ENCODE measurements at regions not wholly inside any gene's neighbourhood (a gene's known extent, or its start where the extent isn't known, plus 50 kb on each side); places are given as distances from the start of the nearest gene placed in this dataset.

- no peak for DNase-seq
Observed at GRCh38 chr1:62988867-62989266, 204.9 kb downstream of the ATG4C start.

DNA sequence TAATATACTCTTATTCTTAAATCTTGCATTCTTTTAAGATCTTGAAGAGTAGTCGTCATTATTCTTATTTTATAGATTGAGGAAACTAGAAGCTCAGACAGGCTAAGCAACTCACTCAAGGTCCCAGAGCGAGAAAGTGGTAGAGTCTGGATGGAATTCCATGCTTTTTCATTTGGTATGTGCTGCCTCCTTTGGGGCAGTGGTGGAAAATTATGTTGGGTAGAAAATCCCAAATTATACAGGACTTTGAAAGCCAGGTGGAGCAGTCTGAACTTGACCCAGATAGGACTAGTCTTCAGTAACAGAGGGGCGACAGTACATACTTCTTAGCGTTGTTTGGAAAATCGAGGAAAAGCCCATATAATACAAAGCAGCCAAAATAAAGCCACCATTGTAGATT, 205.6 kb downstream of the ATG4C start:
- no peak for DNase-seq

DNA sequence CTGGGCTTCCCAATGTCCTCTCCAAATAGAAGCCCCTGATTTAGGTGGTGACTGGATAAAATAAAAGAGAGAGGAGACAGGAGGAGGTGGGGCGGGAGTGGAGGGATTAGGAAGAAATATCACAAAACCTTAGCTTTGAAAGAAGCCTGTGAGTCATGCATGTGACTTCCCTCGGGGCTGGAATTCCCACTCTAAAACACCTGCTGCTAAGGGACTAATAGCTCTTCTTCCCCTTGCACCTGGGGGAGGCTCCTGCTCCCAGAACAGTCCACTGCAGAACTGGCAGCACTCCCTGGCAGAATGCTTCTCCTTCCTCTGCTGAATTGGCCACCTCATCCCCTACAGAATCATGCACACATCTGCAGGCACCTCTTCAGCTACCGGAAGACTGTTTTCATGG, 207.2 kb downstream of the ATG4C start:
- peak; percentile 75 for DNase-seq

DNA sequence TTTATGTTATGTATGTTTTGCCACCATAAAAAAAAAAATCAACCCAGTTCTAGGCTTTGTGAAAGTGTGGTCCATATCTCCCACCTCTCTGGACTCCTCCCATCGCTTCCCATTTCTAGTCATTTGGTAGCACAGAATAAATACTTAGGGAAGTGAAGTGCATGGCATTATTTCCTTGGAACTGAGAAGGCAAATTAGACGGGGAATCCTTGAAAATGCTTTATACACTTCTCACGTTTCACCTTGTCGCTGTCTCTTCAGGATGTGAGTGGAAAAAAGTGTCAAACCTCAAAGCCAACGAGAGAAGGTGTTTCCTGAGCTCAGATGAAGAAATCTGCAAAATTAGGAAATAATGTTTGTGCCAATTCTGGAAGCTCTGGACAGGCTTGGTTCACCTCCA, 209.9 kb downstream of the ATG4C start:
- DNase-seq, result no peak

GRCh38 chr1:62995173-62995572, 211.2 kb downstream of the ATG4C start:
- DNase-seq, result no peak

DNA sequence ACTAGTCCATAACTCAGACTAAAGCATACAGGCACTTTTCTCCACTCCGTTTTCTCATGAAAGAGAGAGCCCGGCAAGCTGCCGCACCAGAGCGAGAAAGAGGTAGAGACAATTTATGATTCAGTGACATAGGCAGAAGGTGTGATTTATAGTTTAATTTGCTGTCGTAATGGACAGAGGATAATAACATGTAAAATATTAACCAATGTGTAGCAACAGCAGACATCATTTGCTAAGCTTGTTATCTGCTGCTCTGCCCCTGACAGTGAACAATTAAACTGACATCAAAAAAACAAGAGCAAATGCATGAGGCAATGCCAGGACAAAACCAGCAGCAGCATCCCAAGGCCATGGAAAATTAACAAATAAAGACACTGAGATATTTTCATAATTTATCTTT, 214.0 kb downstream of the ATG4C start:
- DNase-seq, result no peak

- DNase-seq, result no peak
Observed at GRCh38 chr1:62998845-62999649, 215.1 kb downstream of the ATG4C start.

DNA sequence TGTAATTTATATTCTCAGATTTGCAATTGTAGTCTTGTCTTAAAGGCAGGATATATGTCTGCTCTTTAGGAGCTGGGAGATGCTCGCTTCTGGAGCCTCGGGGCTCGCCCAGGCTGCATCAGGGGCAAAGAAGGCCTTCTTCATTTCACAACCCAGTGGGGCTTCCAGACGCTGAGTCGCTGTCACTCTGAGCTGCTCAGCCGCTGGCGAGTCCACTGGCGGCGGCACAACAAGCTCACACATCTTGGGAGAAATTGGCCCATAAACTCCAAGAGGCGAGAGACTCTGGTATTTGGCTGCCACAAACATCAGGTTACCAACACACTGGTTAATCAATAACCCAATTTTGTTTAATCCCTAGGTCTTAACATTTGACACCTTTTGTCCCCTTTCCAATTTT, 216.6 kb downstream of the ATG4C start:
- DNase-seq, result peak; percentile 64

GRCh38 chr1:63004868-63005267, 220.9 kb downstream of the ATG4C start:
- DNase-seq, result no peak

DNA sequence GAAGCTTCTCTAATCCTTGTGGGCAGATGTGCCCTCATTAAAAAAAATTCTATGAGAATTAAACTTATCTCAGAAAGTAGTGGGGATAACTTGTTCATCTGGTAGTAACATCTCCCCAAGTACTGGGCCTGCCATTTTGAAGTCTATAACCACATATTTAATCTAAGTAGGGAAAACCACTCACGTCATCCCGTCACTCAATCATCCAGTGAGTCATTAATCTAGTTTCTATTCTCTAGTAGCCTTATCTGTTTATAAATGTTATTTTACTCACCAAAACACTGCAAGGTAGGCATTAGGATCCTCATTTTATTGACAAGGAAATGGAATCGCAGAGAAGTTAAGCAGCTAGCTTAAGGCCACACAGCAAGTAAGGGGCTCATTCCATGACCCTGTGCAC, 221.9 kb downstream of the ATG4C start:
- DNase-seq, result no peak

DNA sequence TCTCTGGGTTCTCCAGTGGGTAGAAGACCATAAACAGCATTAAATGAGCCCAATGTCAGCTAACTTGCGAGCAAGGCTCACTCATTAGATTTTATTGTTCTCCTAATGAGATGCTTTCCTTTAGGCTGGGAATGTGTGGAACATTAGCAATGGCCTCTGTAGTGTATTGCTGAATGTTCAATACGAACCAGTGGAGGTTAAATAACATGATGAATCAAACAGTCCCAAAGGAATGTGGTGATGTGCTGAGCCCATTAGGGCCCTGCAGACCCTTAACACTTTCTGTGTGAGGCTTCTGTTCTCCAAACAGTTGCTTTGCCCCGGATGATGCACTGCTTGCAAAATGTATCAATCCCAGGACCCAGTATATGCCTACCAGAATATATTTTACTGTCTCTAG, 225.5 kb downstream of the ATG4C start:
- DNase-seq, result no peak

DNA sequence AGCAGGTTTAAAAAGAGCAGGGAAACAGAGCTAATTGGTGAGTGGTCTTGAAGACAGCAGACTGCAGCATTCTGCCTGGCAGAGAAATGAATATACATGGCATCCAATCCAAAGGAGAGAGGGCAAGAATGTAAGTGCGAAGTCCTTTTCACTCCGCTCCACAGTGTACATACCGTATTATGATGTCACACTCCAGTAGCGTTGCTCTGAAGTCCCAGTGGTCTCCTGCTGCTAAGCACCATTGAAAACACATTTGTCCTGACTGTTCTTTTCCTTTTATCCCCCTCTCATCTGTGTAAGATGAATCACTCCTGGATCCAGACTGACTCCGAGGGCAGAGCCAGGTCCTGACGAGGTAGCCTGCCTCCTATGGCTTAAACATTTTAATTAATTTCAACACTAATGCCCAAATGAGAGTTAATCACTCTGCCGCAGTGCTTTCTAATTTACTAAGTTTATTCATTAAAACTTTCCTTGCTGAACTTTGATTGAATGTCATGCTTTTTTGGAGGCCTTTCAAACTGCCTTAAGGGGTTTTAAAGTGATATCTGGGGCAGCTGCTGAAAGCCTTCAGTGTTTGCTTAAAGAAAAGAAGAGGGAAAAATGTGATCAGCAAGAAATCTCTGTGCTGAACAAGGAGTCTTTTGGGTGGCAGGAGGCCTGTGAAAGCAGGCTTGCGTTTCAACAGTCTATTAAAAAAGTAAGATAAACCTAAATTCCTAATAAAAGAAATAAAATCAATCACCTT, 227.2 kb downstream of the ATG4C start:
- DNase-seq, result peak; percentile 63

GRCh38 chr1:63012339-63012738, 228.4 kb downstream of the ATG4C start:
- DNase-seq, result no peak

DNA sequence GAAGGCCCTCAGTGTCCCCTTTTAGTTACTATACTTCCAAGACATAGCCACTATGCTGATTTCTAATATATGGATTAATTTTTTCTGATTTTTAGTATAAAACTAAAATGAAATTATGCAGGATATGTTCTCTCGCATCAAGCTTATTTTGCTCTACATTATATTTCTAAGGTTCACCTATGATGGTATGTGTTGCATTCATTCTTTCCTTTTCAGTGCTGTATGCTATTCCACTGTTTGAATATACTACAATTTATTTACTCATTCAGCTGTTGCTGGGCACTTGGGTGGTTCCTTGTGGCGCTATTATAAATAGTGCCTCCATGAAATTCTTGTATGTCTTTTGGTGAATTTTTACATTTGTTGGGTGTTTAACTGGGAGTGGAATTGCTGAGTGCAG, 230.3 kb downstream of the ATG4C start:
- DNase-seq, result no peak

DNA sequence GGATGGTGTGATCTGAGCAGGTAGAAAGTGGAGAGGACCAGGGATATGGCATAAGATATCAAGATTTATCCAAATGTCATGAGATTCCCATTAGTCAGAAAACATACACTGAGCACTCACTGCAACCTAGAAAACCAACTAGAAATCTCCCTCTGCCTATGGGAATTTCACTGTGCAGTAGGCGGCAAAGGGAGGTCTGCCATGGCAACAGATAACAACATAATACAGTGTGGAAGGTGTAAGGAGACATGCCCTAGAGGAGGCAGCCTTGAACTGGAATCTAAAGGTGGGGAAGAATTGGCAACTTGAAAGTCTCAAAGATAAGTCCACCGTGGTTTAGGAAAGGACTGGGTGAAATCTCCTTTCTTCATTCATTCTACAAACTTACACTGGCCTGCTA, 238.4 kb downstream of the ATG4C start:
- no peak for DNase-seq

DNA sequence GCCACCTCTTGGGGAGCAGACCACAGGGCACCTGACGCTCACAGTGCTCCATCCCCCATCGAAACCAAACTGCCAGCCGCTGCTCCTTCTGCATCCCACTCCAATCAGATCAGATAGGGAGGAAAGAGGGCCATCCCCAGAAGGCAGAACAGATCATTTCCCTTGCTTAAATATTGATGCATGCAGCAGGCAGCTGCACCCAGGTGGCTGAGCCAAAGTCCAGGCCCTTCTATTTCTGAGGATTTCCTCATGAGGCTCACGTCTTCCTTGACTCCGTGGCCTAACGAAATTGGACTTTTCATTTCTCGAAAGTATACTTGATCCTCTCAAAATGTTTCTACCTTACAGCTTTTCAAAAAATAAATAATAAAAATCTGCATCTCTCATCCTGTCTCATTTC, 239.2 kb downstream of the ATG4C start:
- no peak for DNase-seq

DNA sequence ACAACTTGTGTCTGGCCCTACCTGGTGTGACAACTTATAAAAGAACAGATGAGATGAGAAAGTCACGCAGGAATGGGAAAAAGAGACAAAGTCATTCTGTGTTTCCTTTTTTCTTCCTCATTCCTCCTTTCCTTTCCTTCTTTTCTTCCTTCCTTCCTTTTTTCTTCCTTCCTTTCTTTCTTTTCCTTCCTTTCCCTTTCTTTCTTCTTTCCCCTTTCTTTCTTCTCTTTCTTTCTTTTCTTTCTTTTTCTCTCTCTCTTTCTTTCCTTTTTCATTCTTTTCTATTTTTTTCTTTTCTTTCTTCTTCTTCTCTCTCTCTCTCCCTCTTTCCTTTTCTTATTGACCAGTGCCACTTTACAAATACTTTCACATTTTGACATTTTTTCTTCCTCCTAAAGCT, 239.7 kb downstream of the ATG4C start:
- DNase-seq, result no peak

GRCh38 chr1:63024132-63024531, 240.2 kb downstream of the ATG4C start:
- DNase-seq, result no peak

- DNase-seq, result no peak
Observed at GRCh38 chr1:63027176-63027575, 243.2 kb downstream of the ATG4C start.

DNA sequence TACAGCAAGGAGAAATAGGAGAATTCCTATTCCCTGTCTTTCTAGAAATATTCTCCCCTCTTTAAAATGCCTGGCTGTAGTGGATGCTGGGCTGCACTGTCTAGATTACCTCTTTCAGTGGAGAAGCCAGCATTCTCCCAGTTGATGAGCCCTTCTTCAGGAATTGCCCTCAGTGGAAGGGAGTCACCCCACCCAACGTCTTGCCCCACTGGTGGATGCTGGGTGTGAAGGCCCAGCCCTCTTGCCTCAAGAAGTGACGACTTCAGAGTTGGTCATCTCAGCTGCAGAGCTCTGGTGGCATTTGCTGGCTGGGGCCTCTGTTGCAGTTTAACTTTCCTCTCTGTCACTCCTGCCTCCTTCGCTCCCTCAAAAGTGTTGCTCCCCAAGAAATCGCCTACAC, 248.2 kb downstream of the ATG4C start:
- no peak for DNase-seq

DNA sequence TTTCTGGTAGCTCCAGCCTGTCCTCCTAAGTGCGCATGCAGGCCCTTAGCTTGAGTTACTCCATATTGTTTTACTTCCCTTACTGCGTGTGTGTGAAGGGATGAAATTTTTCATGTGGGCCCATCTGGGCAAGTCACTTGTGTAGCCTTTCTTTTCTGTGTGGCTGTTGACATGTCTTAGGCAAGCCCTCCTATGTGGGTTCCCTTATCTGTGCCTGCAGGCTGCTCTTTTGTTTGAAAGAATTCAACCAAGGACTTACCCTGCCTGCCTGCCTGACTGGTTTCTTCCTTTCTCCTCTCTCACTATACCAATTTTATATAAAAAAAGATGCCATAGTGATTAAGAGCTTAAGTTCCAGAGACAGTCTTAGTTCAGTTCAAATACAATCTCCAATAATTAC, 249.3 kb downstream of the ATG4C start:
- no peak for DNase-seq

- no peak for DNase-seq
Observed at GRCh38 chr1:63034256-63034655, 250.3 kb downstream of the ATG4C start.

DNA sequence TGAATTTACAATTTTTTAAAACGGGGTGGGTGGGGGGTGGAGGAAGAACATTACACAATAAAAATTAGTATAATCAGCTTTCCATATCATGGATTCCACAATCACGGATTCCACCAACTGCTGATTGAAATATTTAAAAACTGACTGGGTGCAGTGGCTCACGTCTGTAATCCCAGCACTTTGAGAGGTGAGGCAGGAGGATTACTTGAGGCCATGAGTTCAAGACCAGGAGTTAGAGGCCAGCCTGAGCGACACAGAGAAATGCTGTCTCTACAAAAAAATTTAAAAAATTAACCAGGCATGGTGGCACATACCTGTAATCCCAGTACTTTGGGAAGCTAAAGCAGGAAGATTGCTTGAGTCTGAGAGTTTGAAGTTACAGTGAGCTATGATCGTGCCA, 254.7 kb downstream of the ATG4C start:
- no peak for DNase-seq

- DNase-seq, result no peak
Observed at GRCh38 chr1:63041660-63042059, 257.7 kb downstream of the ATG4C start.

GRCh38 chr1:63042278-63042677, 258.3 kb downstream of the ATG4C start:
- DNase-seq, result no peak
